ENCODE measurements at regions not wholly inside any gene's neighbourhood (a gene's known extent, or its start where the extent isn't known, plus 50 kb on each side); places are given as distances from the start of the nearest gene placed in this dataset.
"Not testable (repeated sequence)": the region's sequence is repeated elsewhere in the genome, so short reads cannot be mapped to it uniquely, and the experiment has no call there.

GRCh38 chr1:53399370-53400133, 59.6 kb upstream of the DMRTB1 start:
- DNase-seq, result not testable (repeated sequence)

- DNase-seq, result no peak
These were observed 58.2 kb upstream of the DMRTB1 start for GRCh38 chr1:53400761-53401674.

- no peak for DNase-seq
These were observed 57.1 kb upstream of the DMRTB1 start for GRCh38 chr1:53401813-53402745.

GRCh38 chr1:53402891-53403655, 56.1 kb upstream of the DMRTB1 start:
- no peak for DNase-seq

GRCh38 chr1:53405737-53406136, 53.5 kb upstream of the DMRTB1 start:
- DNase-seq, result no peak

GRCh38 chr1:53406551-53407235, 52.5 kb upstream of the DMRTB1 start:
- DNase-seq, result no peak

- no peak for DNase-seq
These were observed 51.0 kb upstream of the DMRTB1 start for GRCh38 chr1:53408013-53408754.

- no peak for DNase-seq
These were observed 50.5 kb upstream of the DMRTB1 start for GRCh38 chr1:53408755-53409129.

- DNase-seq, result no peak
These were observed 50.0 kb upstream of the DMRTB1 start for GRCh38 chr1:53409233-53409632.
